Chondrocyte (in vitro differentiated cells): ENCODE measurements at regions not wholly inside any gene's neighbourhood (a gene's known extent, or its start where the extent isn't known, plus 50 kb on each side); places are given as distances from the start of the nearest gene placed in this dataset.

Experiments
- DNase-seq: peaks from one replicate; pipeline ENCODE4 v3.0.0; 2021; ENCODE audit warnings: mixed read lengths, low spot score
- H3K27ac Mint-ChIP-seq: one replicate; pipeline ENCODE4 v1.8.0; 2021; ENCODE audit warnings: mild to moderate bottlenecking, moderate library complexity, mixed read lengths; ENCODE audit not compliant: unreplicated experiment
- H3K27me3 Mint-ChIP-seq: 2 replicates; pipeline ENCODE4 v1.8.0; 2021; ENCODE audit warnings: low read depth, mixed read lengths
- H3K36me3 Mint-ChIP-seq: 2 replicates; pipeline ENCODE4 v1.8.0; 2021; ENCODE audit warnings: low read depth, mixed read lengths
- H3K4me1 Mint-ChIP-seq: 2 replicates; pipeline ENCODE4 v1.8.0; 2021; ENCODE audit warnings: low read depth, mild to moderate bottlenecking, mixed read lengths
- H3K4me3 Mint-ChIP-seq: one replicate; pipeline ENCODE4 v1.8.0; 2021; ENCODE audit warnings: mild to moderate bottlenecking, moderate library complexity, mixed read lengths; ENCODE audit not compliant: unreplicated experiment
- H3K9me3 Mint-ChIP-seq: 2 replicates; pipeline ENCODE4 v1.8.0; 2021; ENCODE audit warnings: low read depth, mixed read lengths
- TF ChIP-seq, protein P1 (sequence below): fragments of 200-600 bp; sonication (generic); IDR thresholded peaks from 2 replicates; pipeline ENCODE4 v1.5.0; 2021; ENCODE audit warnings: antibody characterized with exemption, mild to moderate bottlenecking, moderate library complexity

- Mint-ChIP-seq H3K9me3 (peaks cover 2% of the 10 kb centered on the region), H3K4me3 (no peak overlapping the region), H3K27ac (no peak overlapping the region), H3K36me3 (no peaks in the 10 kb centered on the region), H3K27me3 (peaks cover 26% of the 10 kb centered on the region), H3K4me1 (no peaks in the 10 kb centered on the region)
- TF ChIP-seq, protein P1, sequence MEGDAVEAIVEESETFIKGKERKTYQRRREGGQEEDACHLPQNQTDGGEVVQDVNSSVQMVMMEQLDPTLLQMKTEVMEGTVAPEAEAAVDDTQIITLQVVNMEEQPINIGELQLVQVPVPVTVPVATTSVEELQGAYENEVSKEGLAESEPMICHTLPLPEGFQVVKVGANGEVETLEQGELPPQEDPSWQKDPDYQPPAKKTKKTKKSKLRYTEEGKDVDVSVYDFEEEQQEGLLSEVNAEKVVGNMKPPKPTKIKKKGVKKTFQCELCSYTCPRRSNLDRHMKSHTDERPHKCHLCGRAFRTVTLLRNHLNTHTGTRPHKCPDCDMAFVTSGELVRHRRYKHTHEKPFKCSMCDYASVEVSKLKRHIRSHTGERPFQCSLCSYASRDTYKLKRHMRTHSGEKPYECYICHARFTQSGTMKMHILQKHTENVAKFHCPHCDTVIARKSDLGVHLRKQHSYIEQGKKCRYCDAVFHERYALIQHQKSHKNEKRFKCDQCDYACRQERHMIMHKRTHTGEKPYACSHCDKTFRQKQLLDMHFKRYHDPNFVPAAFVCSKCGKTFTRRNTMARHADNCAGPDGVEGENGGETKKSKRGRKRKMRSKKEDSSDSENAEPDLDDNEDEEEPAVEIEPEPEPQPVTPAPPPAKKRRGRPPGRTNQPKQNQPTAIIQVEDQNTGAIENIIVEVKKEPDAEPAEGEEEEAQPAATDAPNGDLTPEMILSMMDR: no peak
- no peak for DNase-seq
Measured at GRCh38 chr13:76164290-76164689, 528.2 kb downstream of the LMO7 start.

GRCh38 chr13:76163761-76164160 is 527.6 kb downstream of the LMO7 start:
- Mint-ChIP-seq H3K4me3 (no peak overlapping the region), H3K27me3 (peaks cover 23% of the 10 kb centered on the region), H3K4me1 (no peaks in the 10 kb centered on the region), H3K27ac (no peak overlapping the region), H3K9me3 (peaks cover 2% of the 10 kb centered on the region), H3K36me3 (no peaks in the 10 kb centered on the region)
- TF ChIP-seq, protein P1: no peak
- no peak for DNase-seq

GRCh38 chr13:76160961-76161925 is 525.1 kb downstream of the LMO7 start:
- H3K4me1 Mint-ChIP-seq: no peaks in the 10 kb centered on the region
- H3K27ac Mint-ChIP-seq: no peak overlapping the region
- TF ChIP-seq, protein P1: no peak
- peaks cover 22% of the 10 kb centered on the region for H3K27me3 Mint-ChIP-seq
- no peaks in the 10 kb centered on the region for H3K9me3 Mint-ChIP-seq
- DNase-seq: no peak
- no peak overlapping the region for H3K4me3 Mint-ChIP-seq
- no peaks in the 10 kb centered on the region for H3K36me3 Mint-ChIP-seq

- Mint-ChIP-seq H3K36me3 (no peaks in the 10 kb centered on the region), H3K4me3 (no peak overlapping the region), H3K4me1 (no peaks in the 10 kb centered on the region)
Measured at GRCh38 chr13:76160506-76160905, 524.4 kb downstream of the LMO7 start.

DNA sequence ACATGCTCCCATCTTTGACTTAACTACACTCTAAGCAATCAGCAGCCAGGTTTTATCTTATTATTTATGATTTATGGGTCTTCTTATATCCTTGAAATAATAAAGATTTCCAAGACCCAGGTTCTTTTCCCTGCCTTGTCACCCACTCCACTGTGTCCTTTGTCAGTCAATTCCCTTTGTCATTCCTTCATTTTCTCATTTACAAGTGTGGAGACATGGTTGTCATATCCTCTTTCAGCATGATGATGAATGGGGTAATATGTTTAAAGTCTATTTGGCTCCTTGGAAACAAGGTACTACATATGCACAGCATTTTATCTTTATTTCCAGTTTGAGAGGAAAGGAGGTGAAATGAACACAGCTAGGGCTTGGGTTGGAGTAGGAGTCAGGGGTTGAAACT is 521.8 kb downstream of the LMO7 start:
- no peak overlapping the region for H3K27ac Mint-ChIP-seq
- H3K4me1 Mint-ChIP-seq: no peaks in the 10 kb centered on the region
- no peaks in the 10 kb centered on the region for H3K36me3 Mint-ChIP-seq
- peaks cover 2% of the 10 kb centered on the region for H3K9me3 Mint-ChIP-seq
- peaks cover 16% of the 10 kb centered on the region for H3K27me3 Mint-ChIP-seq
- no peak overlapping the region for H3K4me3 Mint-ChIP-seq
- DNase-seq: no peak
- TF ChIP-seq, protein P1: no peak

More at GRCh38 chr13:76160506-76160905, 524.4 kb downstream of the LMO7 start:
- DNase-seq: no peak
- TF ChIP-seq, protein P1: no peak
- peaks cover 17% of the 10 kb centered on the region for H3K27me3 Mint-ChIP-seq
- peaks cover 2% of the 10 kb centered on the region for H3K9me3 Mint-ChIP-seq
- no peak overlapping the region for H3K27ac Mint-ChIP-seq
